Cerebellar cortex (tissue), 1 donor: ENCODE measurements at regions not wholly inside any gene's neighbourhood (a gene's known extent, or its start where the extent isn't known, plus 50 kb on each side); places are given as distances from the start of the nearest gene placed in this dataset.
A peak's percentile ranks its signal among the peaks of the same experiment; 100 is the strongest.
"Not testable (repeated sequence)": the region's sequence is repeated elsewhere in the genome, so short reads cannot be mapped to it uniquely, and the experiment has no call there.

Experiments
- DNase-seq: peaks from one replicate; pipeline ENCODE4 v3.0.0-alpha.2; 2015; ENCODE audit warnings: low spot score

GRCh38 chr4:159736411-159736810 lies 633.5 kb downstream of the RAPGEF2 start:
- DNase-seq: no peak

- peak; percentile 24 for DNase-seq
Observed at GRCh38 chr4:159743971-159744370, 641.1 kb downstream of the RAPGEF2 start.

GRCh38 chr4:159747983-159748382 lies 645.1 kb downstream of the RAPGEF2 start:
- DNase-seq: no peak

GRCh38 chr4:159748834-159749444 lies 646.1 kb downstream of the RAPGEF2 start:
- no peak for DNase-seq

GRCh38 chr4:159757499-159757898 lies 654.6 kb downstream of the RAPGEF2 start:
- DNase-seq: no peak

- DNase-seq: no peak
Observed at GRCh38 chr4:159758061-159758460, 655.2 kb downstream of the RAPGEF2 start.

- no peak for DNase-seq
Observed at GRCh38 chr4:159762672-159763071, 659.8 kb downstream of the RAPGEF2 start.

GRCh38 chr4:159764343-159764952 lies 661.6 kb downstream of the RAPGEF2 start:
- peak; percentile 78 for DNase-seq

GRCh38 chr4:159765382-159765781 lies 662.5 kb downstream of the RAPGEF2 start:
- no peak for DNase-seq

- no peak for DNase-seq
Observed at GRCh38 chr4:159766241-159766640, 663.4 kb downstream of the RAPGEF2 start.

GRCh38 chr4:159767406-159767805 lies 664.5 kb downstream of the RAPGEF2 start:
- DNase-seq: no peak

- no peak for DNase-seq
Observed at GRCh38 chr4:159768016-159768415, 665.1 kb downstream of the RAPGEF2 start.

- DNase-seq: no peak
Observed at GRCh38 chr4:159770401-159770800, 667.5 kb downstream of the RAPGEF2 start.

- no peak for DNase-seq
Observed at GRCh38 chr4:159770969-159771368, 668.1 kb downstream of the RAPGEF2 start.

GRCh38 chr4:159776961-159777360 lies 674.1 kb downstream of the RAPGEF2 start:
- DNase-seq: peak; percentile 39

GRCh38 chr4:159777689-159778088 lies 674.8 kb downstream of the RAPGEF2 start:
- DNase-seq: no peak

GRCh38 chr4:159778298-159778697 lies 675.4 kb downstream of the RAPGEF2 start:
- no peak for DNase-seq

GRCh38 chr4:159779716-159780115 lies 676.8 kb downstream of the RAPGEF2 start:
- no peak for DNase-seq

- no peak for DNase-seq
Observed at GRCh38 chr4:159780196-159780922, 677.5 kb downstream of the RAPGEF2 start.

- DNase-seq: no peak
Observed at GRCh38 chr4:159787901-159788300, 685.0 kb downstream of the RAPGEF2 start.

- DNase-seq: no peak
Observed at GRCh38 chr4:159791334-159791733, 688.5 kb downstream of the RAPGEF2 start.

- DNase-seq: not testable (repeated sequence)
Observed at GRCh38 chr4:159804592-159804991, 701.7 kb downstream of the RAPGEF2 start.

- no peak for DNase-seq
Observed at GRCh38 chr4:159823743-159824142, 720.9 kb downstream of the RAPGEF2 start.
